ENCODE measurements at regions not wholly inside any gene's neighbourhood (a gene's known extent, or its start where the extent isn't known, plus 50 kb on each side); places are given as distances from the start of the nearest gene placed in this dataset.

GRCh38 chr6:3986241-3986640, 92.7 kb downstream of the FAM217A start:
- DNase-seq (ENCODE audit: low read depth) = no peak
- in situ Hi-C loops (cut with HindIII; ENCODE audit: low pct_unique_long_range_greater_than_20kb, low sequenced_read_pairs) = no loop called here

- DNase-seq (ENCODE audit: low read depth) = no peak
- in situ Hi-C loops (cut with HindIII; ENCODE audit: low pct_unique_long_range_greater_than_20kb, low sequenced_read_pairs) = no loop called here
Measured at GRCh38 chr6:3987053-3987452, 91.9 kb downstream of the FAM217A start.

GRCh38 chr6:3987576-3987975, 91.4 kb downstream of the FAM217A start:
- in situ Hi-C loops (cut with HindIII; ENCODE audit: low pct_unique_long_range_greater_than_20kb, low sequenced_read_pairs) = no loop called here

GRCh38 chr6:3990692-3991491, 88.0 kb downstream of the FAM217A start:
- peak; percentile 85 for DNase-seq (ENCODE audit: low read depth)
- in situ Hi-C loops (cut with HindIII; ENCODE audit: low pct_unique_long_range_greater_than_20kb, low sequenced_read_pairs) = no loop called here

More at GRCh38 chr6:3987576-3987975, 91.4 kb downstream of the FAM217A start:
- DNase-seq (ENCODE audit: low read depth) = no peak

- in situ Hi-C loops (cut with HindIII; ENCODE audit: low pct_unique_long_range_greater_than_20kb, low sequenced_read_pairs) = no loop called here
Measured at GRCh38 chr6:3991941-3992340, 87.0 kb downstream of the FAM217A start.

GRCh38 chr6:3996349-3996748, 82.6 kb downstream of the FAM217A start:
- no peak for DNase-seq (ENCODE audit: low read depth)
- in situ Hi-C loops (cut with HindIII; ENCODE audit: low pct_unique_long_range_greater_than_20kb, low sequenced_read_pairs) = no loop called here

More at GRCh38 chr6:3991941-3992340, 87.0 kb downstream of the FAM217A start:
- no peak for DNase-seq (ENCODE audit: low read depth)

- no peak for DNase-seq (ENCODE audit: low read depth)
- in situ Hi-C loops (cut with HindIII; ENCODE audit: low pct_unique_long_range_greater_than_20kb, low sequenced_read_pairs) = no loop called here
Measured at GRCh38 chr6:3997177-3997770, 81.7 kb downstream of the FAM217A start.

- no peak for DNase-seq (ENCODE audit: low read depth)
- in situ Hi-C loops (cut with HindIII; ENCODE audit: low pct_unique_long_range_greater_than_20kb, low sequenced_read_pairs) = no loop called here
Measured at GRCh38 chr6:3999800-4000661, 78.9 kb downstream of the FAM217A start.

- no peak for DNase-seq (ENCODE audit: low read depth)
- in situ Hi-C loops (cut with HindIII; ENCODE audit: low pct_unique_long_range_greater_than_20kb, low sequenced_read_pairs) = no loop called here
Measured at GRCh38 chr6:4004249-4004648, 74.7 kb downstream of the FAM217A start.

GRCh38 chr6:4008324-4009047, 70.5 kb downstream of the FAM217A start:
- in situ Hi-C loops (cut with HindIII; ENCODE audit: low pct_unique_long_range_greater_than_20kb, low sequenced_read_pairs) = no loop called here
- DNase-seq (ENCODE audit: low read depth) = peak; percentile 68

GRCh38 chr6:4009486-4009885, 69.5 kb downstream of the FAM217A start:
- no peak for DNase-seq (ENCODE audit: low read depth)
- in situ Hi-C loops (cut with HindIII; ENCODE audit: low pct_unique_long_range_greater_than_20kb, low sequenced_read_pairs) = no loop called here

GRCh38 chr6:4010048-4010447, 68.9 kb downstream of the FAM217A start:
- in situ Hi-C loops (cut with HindIII; ENCODE audit: low pct_unique_long_range_greater_than_20kb, low sequenced_read_pairs) = no loop called here
- no peak for DNase-seq (ENCODE audit: low read depth)

GRCh38 chr6:4010689-4011090, 68.2 kb downstream of the FAM217A start:
- in situ Hi-C loops (cut with HindIII; ENCODE audit: low pct_unique_long_range_greater_than_20kb, low sequenced_read_pairs) = no loop called here
- no peak for DNase-seq (ENCODE audit: low read depth)

- in situ Hi-C loops (cut with HindIII; ENCODE audit: low pct_unique_long_range_greater_than_20kb, low sequenced_read_pairs) = no loop called here
- no peak for DNase-seq (ENCODE audit: low read depth)
Measured at GRCh38 chr6:4012826-4013225, 66.1 kb downstream of the FAM217A start.

GRCh38 chr6:4017058-4017739, 61.7 kb downstream of the FAM217A start:
- in situ Hi-C loops (cut with HindIII; ENCODE audit: low pct_unique_long_range_greater_than_20kb, low sequenced_read_pairs) = no loop called here
- no peak for DNase-seq (ENCODE audit: low read depth)

GRCh38 chr6:4017834-4018170, 61.1 kb downstream of the FAM217A start:
- no peak for DNase-seq (ENCODE audit: low read depth)
- in situ Hi-C loops (cut with HindIII; ENCODE audit: low pct_unique_long_range_greater_than_20kb, low sequenced_read_pairs) = no loop called here

GRCh38 chr6:4018171-4018923, 60.6 kb downstream of the FAM217A start:
- peak; percentile 98 for DNase-seq (ENCODE audit: low read depth)
- in situ Hi-C loops (cut with HindIII; ENCODE audit: low pct_unique_long_range_greater_than_20kb, low sequenced_read_pairs) = no loop called here

Measured in Caki2 (cell line).